ENCODE measurements at regions not wholly inside any gene's neighbourhood (a gene's known extent, or its start where the extent isn't known, plus 50 kb on each side); places are given as distances from the start of the nearest gene placed in this dataset.

- no peaks in the 10 kb centered on the region for H3K4me1 ChIP-seq (ENCODE audit: low read length)
- H3K79me2 ChIP-seq (ENCODE audit: low read length) = no peaks in the 10 kb centered on the region
- H3K27me3 ChIP-seq (ENCODE audit: low read depth, low read length) = no peaks in the 10 kb centered on the region
- no peak overlapping the region for H3K27ac ChIP-seq (ENCODE audit: low read length)
- H3K9me3 ChIP-seq (ENCODE audit: insufficient read depth, low read length) = peaks cover 20% of the 10 kb centered on the region; the same call in 1 of the 2 replicates
- H4K20me1 ChIP-seq (ENCODE audit: insufficient read depth, low read length) = no peaks in the 10 kb centered on the region
- no peak overlapping the region for H3K4me3 ChIP-seq (ENCODE audit: low read length)
- TF ChIP-seq EZH2phosphoT487 (IDR thresholded peaks at IDR 0.05; ENCODE audit: low read depth) = no peak
- TF ChIP-seq CTCF (IDR thresholded peaks at IDR 0.05; ENCODE audit: low read depth, low read length) = no peak
- no peak overlapping the region for H3K9ac ChIP-seq (ENCODE audit: low read length)
- H3K4me2 ChIP-seq (ENCODE audit: low read length) = no peak overlapping the region
- H3K36me3 ChIP-seq (replicated peaks; ENCODE audit: low read depth, low read length) = no peaks in the 10 kb centered on the region
- H2AFZ ChIP-seq (ENCODE audit: low read depth, low read length) = no peak overlapping the region
These were observed 129.2 kb downstream of the HFE start for GRCh38 chr6:26216359-26216885.

- Histone ChIP-seq H3K4me3 (ENCODE audit: low read length) (no peak overlapping the region), H3K4me2 (ENCODE audit: low read length) (no peak overlapping the region), H3K27me3 (ENCODE audit: low read depth, low read length) (no peaks in the 10 kb centered on the region), H3K36me3 (replicated peaks; ENCODE audit: low read depth, low read length) (no peaks in the 10 kb centered on the region), H3K27ac (ENCODE audit: low read length) (no peak overlapping the region), H3K9me3 (ENCODE audit: insufficient read depth, low read length) (peaks cover 20% of the 10 kb centered on the region; the same call in 1 of the 2 replicates), H3K79me2 (ENCODE audit: low read length) (no peaks in the 10 kb centered on the region), H3K4me1 (ENCODE audit: low read length) (no peaks in the 10 kb centered on the region), H3K9ac (ENCODE audit: low read length) (no peak overlapping the region), H2AFZ (ENCODE audit: low read depth, low read length) (no peak overlapping the region), H4K20me1 (ENCODE audit: insufficient read depth, low read length) (no peaks in the 10 kb centered on the region)
- TF ChIP-seq CTCF (IDR thresholded peaks at IDR 0.05; ENCODE audit: low read depth, low read length) (no peak), EZH2phosphoT487 (IDR thresholded peaks at IDR 0.05; ENCODE audit: low read depth) (no peak)
These were observed 129.9 kb downstream of the HFE start for GRCh38 chr6:26216886-26217713.

- TF ChIP-seq CTCF (IDR thresholded peaks at IDR 0.05; ENCODE audit: low read depth, low read length) (no peak), EZH2phosphoT487 (IDR thresholded peaks at IDR 0.05; ENCODE audit: low read depth) (no peak)
- no peaks in the 10 kb centered on the region for H4K20me1 ChIP-seq (ENCODE audit: insufficient read depth, low read length)
- H3K4me3 ChIP-seq (ENCODE audit: low read length) = no peak overlapping the region
- no peaks in the 10 kb centered on the region for H3K36me3 ChIP-seq (replicated peaks; ENCODE audit: low read depth, low read length)
- no peak overlapping the region for H2AFZ ChIP-seq (ENCODE audit: low read depth, low read length)
- no peak overlapping the region for H3K27ac ChIP-seq (ENCODE audit: low read length)
- peaks cover 20% of the 10 kb centered on the region; the same call in 1 of the 2 replicates for H3K9me3 ChIP-seq (ENCODE audit: insufficient read depth, low read length)
- no peaks in the 10 kb centered on the region for H3K79me2 ChIP-seq (ENCODE audit: low read length)
- H3K4me1 ChIP-seq (ENCODE audit: low read length) = no peaks in the 10 kb centered on the region
- no peak overlapping the region for H3K9ac ChIP-seq (ENCODE audit: low read length)
- H3K27me3 ChIP-seq (ENCODE audit: low read depth, low read length) = no peaks in the 10 kb centered on the region
- no peak overlapping the region for H3K4me2 ChIP-seq (ENCODE audit: low read length)
These were observed 130.5 kb downstream of the HFE start for GRCh38 chr6:26217714-26218075.

GRCh38 chr6:26218824-26219223, 131.6 kb downstream of the HFE start:
- peaks cover 20% of the 10 kb centered on the region; the same call in 1 of the 2 replicates for H3K9me3 ChIP-seq (ENCODE audit: insufficient read depth, low read length)
- no peaks in the 10 kb centered on the region for H3K27me3 ChIP-seq (ENCODE audit: low read depth, low read length)
- no peak overlapping the region for H3K9ac ChIP-seq (ENCODE audit: low read length)
- no peaks in the 10 kb centered on the region for H3K4me1 ChIP-seq (ENCODE audit: low read length)
- H4K20me1 ChIP-seq (ENCODE audit: insufficient read depth, low read length) = no peaks in the 10 kb centered on the region
- H3K27ac ChIP-seq (ENCODE audit: low read length) = no peak overlapping the region
- H2AFZ ChIP-seq (ENCODE audit: low read depth, low read length) = no peak overlapping the region
- no peak overlapping the region for H3K4me3 ChIP-seq (ENCODE audit: low read length)
- H3K4me2 ChIP-seq (ENCODE audit: low read length) = no peak overlapping the region
- TF ChIP-seq CTCF (IDR thresholded peaks at IDR 0.05; ENCODE audit: low read depth, low read length) = no peak
- TF ChIP-seq EZH2phosphoT487 (IDR thresholded peaks at IDR 0.05; ENCODE audit: low read depth) = no peak
- no peaks in the 10 kb centered on the region for H3K79me2 ChIP-seq (ENCODE audit: low read length)
- H3K36me3 ChIP-seq (replicated peaks; ENCODE audit: low read depth, low read length) = no peaks in the 10 kb centered on the region
